ENCODE measurements at regions not wholly inside any gene's neighbourhood (a gene's known extent, or its start where the extent isn't known, plus 50 kb on each side); places are given as distances from the start of the nearest gene placed in this dataset.
A peak's percentile ranks its signal among the peaks of the same experiment; 100 is the strongest.

DNA sequence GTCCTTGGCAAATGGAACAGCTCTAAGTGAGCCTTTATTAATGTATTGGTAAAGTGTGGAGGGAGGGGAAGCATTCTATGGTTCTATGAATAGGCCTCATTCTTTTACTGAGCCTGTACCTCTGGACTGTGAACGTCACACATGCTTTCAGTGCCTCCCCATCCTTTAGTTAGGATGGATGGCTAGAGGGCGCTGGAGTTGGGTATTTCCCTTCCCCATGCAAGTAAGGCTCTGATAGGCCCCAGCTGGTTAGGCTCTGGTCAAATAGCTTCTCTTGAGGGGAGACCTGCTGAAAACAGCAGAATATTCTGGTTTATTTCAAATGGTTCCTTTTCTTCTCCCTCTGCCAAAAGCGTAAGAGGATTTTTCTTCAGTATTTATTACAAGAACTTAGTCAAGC lies 860.9 kb upstream of the MDGA2 start:
- TF ChIP-seq RAD21 (IDR thresholded peaks at IDR 0.05; ENCODE audit: low read depth) (peak; percentile 38; the same call in 1 of the 2 replicates), EGR1 (IDR thresholded peaks at IDR 0.05; ENCODE audit: low read depth) (no peak), POLR2A (IDR thresholded peaks at IDR 0.05; ENCODE audit: borderline replicate concordance, extremely low read depth, insufficient read depth, insufficient read length) (no peak), EZH2phosphoT487 (IDR thresholded peaks at IDR 0.05; ENCODE audit: borderline replicate concordance) (no peak), EZH2 (IDR thresholded peaks at IDR 0.05) (no peak)
- TF ChIP-seq, protein P1, sequence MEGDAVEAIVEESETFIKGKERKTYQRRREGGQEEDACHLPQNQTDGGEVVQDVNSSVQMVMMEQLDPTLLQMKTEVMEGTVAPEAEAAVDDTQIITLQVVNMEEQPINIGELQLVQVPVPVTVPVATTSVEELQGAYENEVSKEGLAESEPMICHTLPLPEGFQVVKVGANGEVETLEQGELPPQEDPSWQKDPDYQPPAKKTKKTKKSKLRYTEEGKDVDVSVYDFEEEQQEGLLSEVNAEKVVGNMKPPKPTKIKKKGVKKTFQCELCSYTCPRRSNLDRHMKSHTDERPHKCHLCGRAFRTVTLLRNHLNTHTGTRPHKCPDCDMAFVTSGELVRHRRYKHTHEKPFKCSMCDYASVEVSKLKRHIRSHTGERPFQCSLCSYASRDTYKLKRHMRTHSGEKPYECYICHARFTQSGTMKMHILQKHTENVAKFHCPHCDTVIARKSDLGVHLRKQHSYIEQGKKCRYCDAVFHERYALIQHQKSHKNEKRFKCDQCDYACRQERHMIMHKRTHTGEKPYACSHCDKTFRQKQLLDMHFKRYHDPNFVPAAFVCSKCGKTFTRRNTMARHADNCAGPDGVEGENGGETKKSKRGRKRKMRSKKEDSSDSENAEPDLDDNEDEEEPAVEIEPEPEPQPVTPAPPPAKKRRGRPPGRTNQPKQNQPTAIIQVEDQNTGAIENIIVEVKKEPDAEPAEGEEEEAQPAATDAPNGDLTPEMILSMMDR (IDR thresholded peaks at IDR 0.05 in 2 of 3, conservative IDR thresholded peaks at IDR 0.05 in 1 of 3; ENCODE audit: borderline replicate concordance in 1 of 3, insufficient read depth in 1 of 3, low read depth in 2 of 3, low read length in 2 of 3): peak; percentile 13 to 34 (median 34); a peak in 3 of 6 replicates
- TF ChIP-seq, protein P2, sequence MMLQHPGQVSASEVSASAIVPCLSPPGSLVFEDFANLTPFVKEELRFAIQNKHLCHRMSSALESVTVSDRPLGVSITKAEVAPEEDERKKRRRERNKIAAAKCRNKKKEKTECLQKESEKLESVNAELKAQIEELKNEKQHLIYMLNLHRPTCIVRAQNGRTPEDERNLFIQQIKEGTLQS (IDR thresholded peaks at IDR 0.05): no peak
